HepG2 (cell line): ENCODE measurements at regions not wholly inside any gene's neighbourhood (a gene's known extent, or its start where the extent isn't known, plus 50 kb on each side); places are given as distances from the start of the nearest gene placed in this dataset.

Source experiments
- ATAC-seq: fragments of 200-7000 bp; cut with Tn5 transposase; 3 replicates; pipeline ENCODE4 v1.9.1; 2020; ENCODE audit warnings: mild to moderate bottlenecking, moderate library complexity
- BruUV-seq: library from RNA; stranded (reverse); fragments of 400-500 nt; replicated peaks from 2 replicates; lab custom pipeline; 2021; lab: Mats Ljungman, UMichigan
- CTCF ChIA-PET: fragments of 300-600 bp; formaldehyde crosslinking; extraction: SDS; loops from one replicate; lab custom pipeline; 2021; ENCODE audit warnings: low total read pairs, inconsistent platforms, low intra/inter-chr PET ratio; lab: Yijun Ruan, JAX
- POLR2A ChIA-PET: fragments of 350-600 bp; sonication (Branson Sonifier 250); formaldehyde crosslinking; loops from one replicate; lab custom pipeline; 2020; ENCODE audit warnings: antibody characterized with exemption, inconsistent platforms; lab: Yijun Ruan, JAX
- DNase-seq: peaks from one replicate; pipeline ENCODE4 v3.0.0-alpha.2; 2015; ENCODE audit warnings: low spot score
- FAIRE-seq: peaks from 3 replicates; lab custom pipeline; 2011; peaks lifted over from hg19 to GRCh38; lab: Jason Lieb, UNC
- H2AFZ ChIP-seq: one replicate; pipeline ENCODE4 v1.6.1; 2011; ENCODE audit warnings: low read length, inconsistent platforms
- H3K27ac ChIP-seq: fragments of 300-600 bp; 3 replicates; pipeline ENCODE4 v1.8.0; 2011; ENCODE audit warnings: mixed run types, mild to moderate bottlenecking, mixed read lengths, low read length, inconsistent platforms; ENCODE audit not compliant: insufficient read depth; ENCODE audit errors: extremely low read length
- H3K27me3 ChIP-seq, 2 experiments: fragments of 200-600 bp in 1 of 2; 2 replicates in 1 of 2; 3 replicates in 1 of 2; pipeline versions ENCODE4 v1.6.0 to v1.8.0; 2011; ENCODE audit warnings: low read length in 2 of 2, mild to moderate bottlenecking in 2 of 2, moderate library complexity in 2 of 2, inconsistent platforms in 1 of 2; ENCODE audit not compliant: insufficient read depth in 2 of 2, control insufficient read depth in 1 of 2
- H3K36me3 ChIP-seq, 2 experiments: fragments of 200-600 bp in 1 of 2; replicated peaks in 1 of 2; 2 replicates in 1 of 2; 3 replicates in 1 of 2; pipeline versions ENCODE4 v1.5.1 to v1.8.0; 2011; ENCODE audit warnings: low read length in 2 of 2, inconsistent platforms in 1 of 2; ENCODE audit not compliant: insufficient read depth in 2 of 2, control insufficient read depth in 1 of 2
- H3K4me1 ChIP-seq: 2 replicates; pipeline ENCODE4 v1.5.1; 2012; ENCODE audit warnings: low read length, inconsistent platforms; ENCODE audit not compliant: insufficient read depth
- H3K4me2 ChIP-seq: 2 replicates; pipeline ENCODE4 v1.6.0; 2011; ENCODE audit warnings: low read depth, low read length, inconsistent platforms
- H3K4me3 ChIP-seq, 3 experiments: fragments of 200-600 bp in 1 of 3; sonication (generic), shearing (Covaris generic) in 1 of 3; replicated peaks in 1 of 3; 2 replicates each; pipeline ENCODE4 v1.5.1; 2011 to 2016; ENCODE audit warnings: low read length in 3 of 3, inconsistent platforms in 2 of 3, low read depth in 2 of 3, mild to moderate bottlenecking in 2 of 3, control low read depth in 1 of 3, mixed read lengths in 1 of 3; ENCODE audit not compliant: insufficient read depth in 1 of 3
- H3K79me2 ChIP-seq: one replicate; pipeline ENCODE4 v1.6.1; 2011; ENCODE audit warnings: low read length, inconsistent platforms; ENCODE audit not compliant: insufficient read depth
- H3K9ac ChIP-seq: 2 replicates; pipeline ENCODE4 v1.6.0; 2011; ENCODE audit warnings: mild to moderate bottlenecking, low read depth, low read length, inconsistent platforms; ENCODE audit not compliant: insufficient read depth
- H3K9me3 ChIP-seq: 2 replicates; pipeline ENCODE4 v1.5.1; 2012; ENCODE audit warnings: mild to moderate bottlenecking, low read length
- H4K20me1 ChIP-seq: 2 replicates; pipeline ENCODE4 v1.6.0; 2011; ENCODE audit warnings: inconsistent platforms, mild to moderate bottlenecking, low read length, moderate library complexity; ENCODE audit not compliant: insufficient read depth
- CEBPB ChIP-seq: IDR thresholded peaks from 2 replicates; pipeline ENCODE4 v1.6.1; 2011; ENCODE audit warnings: low read depth, low read length, improper control_type of control experiment, borderline replicate concordance
- HMGXB4 ChIP-seq, 2 experiments: sonication (generic) in 1 of 2; formaldehyde crosslinking in 1 of 2; IDR thresholded peaks; 2 replicates each; pipeline versions ENCODE4 v1.4.0 to v1.6.1; 2018 to 2020; ENCODE audit warnings: missing genetic modification reagents in 2 of 2, borderline replicate concordance in 1 of 2, low read depth in 1 of 2, mild to moderate bottlenecking in 1 of 2, missing biosample characterization in 1 of 2
- KAT7 ChIP-seq: IDR thresholded peaks from 2 replicates; pipeline ENCODE4 v1.6.1; 2018; ENCODE audit warnings: borderline replicate concordance, missing compliant biosample characterization
- MLLT10 ChIP-seq: sonication (generic); formaldehyde crosslinking; IDR thresholded peaks from 2 replicates; pipeline ENCODE4 v1.4.0; 2020; ENCODE audit warnings: missing genetic modification reagents
- MXD4 ChIP-seq: IDR thresholded peaks from 2 replicates; pipeline ENCODE4 v1.6.1; 2016; ENCODE audit warnings: mild to moderate bottlenecking, missing biosample characterization, missing genetic modification reagents
- PBX2 ChIP-seq: IDR thresholded peaks from 2 replicates; pipeline ENCODE4 v1.6.1; 2016; ENCODE audit warnings: control low read depth
- SIX1 ChIP-seq: sonication (generic); formaldehyde crosslinking; IDR thresholded peaks from 2 replicates; pipeline ENCODE4 v1.4.0; 2020; ENCODE audit warnings: missing genetic modification reagents, borderline replicate concordance
- ZBTB21 ChIP-seq: sonication (generic); formaldehyde crosslinking; IDR thresholded peaks from 2 replicates; pipeline ENCODE4 v1.4.0; 2020; ENCODE audit warnings: missing genetic modification reagents
- ZBTB7A ChIP-seq: sonication (generic); formaldehyde crosslinking; IDR thresholded peaks from 2 replicates; pipeline ENCODE4 v1.8.0; 2022; ENCODE audit warnings: mild to moderate bottlenecking, missing genetic modification reagents
- ZNF180 ChIP-seq: sonication (generic); formaldehyde crosslinking; IDR thresholded peaks from 2 replicates; pipeline ENCODE4 v1.4.0; 2020; ENCODE audit warnings: low read depth, missing genetic modification reagents, borderline replicate concordance
- ZNF530 ChIP-seq: sonication (generic); formaldehyde crosslinking; IDR thresholded peaks from 2 replicates; pipeline ENCODE4 v1.5.0; 2020; ENCODE audit warnings: low read depth, mild to moderate bottlenecking, missing genetic modification reagents
- WGBS: methylation state at CpG from one replicate; pipeline ENCODE4 v1.1.6; 2017; ENCODE audit warnings: low lambda C conversion rate; 5-methylcytosine and 5-hydroxymethylcytosine counted together
- in situ Hi-C: cut with HindIII; loops from 2 replicates; pipeline ENCODE4 v1.10.0; 2017; ENCODE audit warnings: low pct_unique_long_range_greater_than_20kb; ENCODE audit not compliant: extremely low pct_ligation_motif_present
- intact Hi-C: fragments of 100-400 bp; cut with micrococcal nuclease; formaldehyde crosslinking; loops from one replicate; pipeline ENCODE4 v1.10.0; 2022; ENCODE audit not compliant: unreplicated experiment

- Histone ChIP-seq H3K79me2 (no peaks in the 10 kb centered on the region), H3K4me1 (no peaks in the 10 kb centered on the region)
- no peak for FAIRE-seq
- no TSS peak for BruUV-seq
- no peak for TF ChIP-seq SIX1 (CRISPR knock-in tag)
- TF ChIP-seq MXD4 (CRISPR knock-in tag) = no peak
- no peak for TF ChIP-seq KAT7 (CRISPR knock-in tag)
- no peak for TF ChIP-seq MLLT10 (CRISPR knock-in tag)
- no peak for TF ChIP-seq ZNF530 (CRISPR knock-in tag)
- TF ChIP-seq ZBTB21 (CRISPR knock-in tag) = no peak
- no peak for TF ChIP-seq HMGXB4 (CRISPR knock-in tag; IDR thresholded peaks at IDR 0.05; ENCODE audit: borderline replicate concordance in 1 of 2, low read depth in 1 of 2)
- TF ChIP-seq, all 625 proteins: peak for 0
- Histone ChIP-seq H3K4me2 (no peak overlapping the region), H3K36me3 (no peaks in the 10 kb centered on the region), H3K4me3 (no peak overlapping the region), H3K9me3 (peaks cover 4% of the 10 kb centered on the region), H2AFZ (no peak overlapping the region), H3K27ac (no peak overlapping the region), H4K20me1 (no peaks in the 10 kb centered on the region), H3K9ac (no peak overlapping the region), H3K27me3 (no peaks in the 10 kb centered on the region)
- DNase-seq (no peak), ATAC-seq (no peak)
- intact Hi-C loops = no loop called here
- 50% methylated on average over 2 of the region's 2 CpGs for WGBS
- in situ Hi-C loops = no loop called here
- ChIA-PET CTCF (no interaction called here), POLR2A (no interaction called here)
These were observed 350.6 kb downstream of the MLLT3 start for GRCh38 chr9:20271723-20272122.

GRCh38 chr9:20271096-20271495 is 351.2 kb downstream of the MLLT3 start:
- DNase-seq = no peak
- H3K9ac ChIP-seq = no peak overlapping the region
- in situ Hi-C loops (no loop called here), intact Hi-C loops (no loop called here)
- 0% methylated on average over 1 of the region's 1 CpG for WGBS
- ChIA-PET POLR2A (no interaction called here), CTCF (no interaction called here)
- H2AFZ ChIP-seq = no peak overlapping the region
- no peaks in the 10 kb centered on the region for H3K27me3 ChIP-seq
- no peaks in the 10 kb centered on the region for H3K4me1 ChIP-seq
- no peak overlapping the region for H3K4me2 ChIP-seq
- no TSS peak for BruUV-seq
- H3K9me3 ChIP-seq = no peaks in the 10 kb centered on the region
- no peak overlapping the region for H3K27ac ChIP-seq
- no peak for ATAC-seq
- no peaks in the 10 kb centered on the region for H4K20me1 ChIP-seq
- no peaks in the 10 kb centered on the region for H3K79me2 ChIP-seq
- H3K36me3 ChIP-seq = no peaks in the 10 kb centered on the region
- no peak for FAIRE-seq
- H3K4me3 ChIP-seq = no peak overlapping the region
- TF ChIP-seq CEBPB (no peak), PBX2 (no peak), ZBTB7A (no peak), ZNF180 (CRISPR knock-in tag) (no peak)
